AG04450 (cell line): ENCODE measurements at regions not wholly inside any gene's neighbourhood (a gene's known extent, or its start where the extent isn't known, plus 50 kb on each side); places are given as distances from the start of the nearest gene placed in this dataset.

Experiments
- CTCF ChIA-PET: fragments of 300-600, 350-600 bp; formaldehyde crosslinking; extraction: SDS; loops from one replicate; lab custom pipeline; 2022; ENCODE audit warnings: antibody characterized with exemption, inconsistent platforms; lab: Charles Lee
- POLR2A ChIA-PET: fragments of 350-600 bp; formaldehyde crosslinking; extraction: SDS; loops from one replicate; lab custom pipeline; 2021; ENCODE audit warnings: antibody characterized with exemption, inconsistent platforms; lab: Yijun Ruan, JAX
- DNase-seq: peaks from one replicate; pipeline ENCODE4 v3.0.0-alpha.2; 2011; ENCODE audit warnings: low read depth, low spot score
- H3K27ac ChIP-seq: one replicate; pipeline ENCODE4 v1.5.1; 2012; ENCODE audit warnings: low read depth, low read length, control low read depth
- H3K27me3 ChIP-seq: one replicate; pipeline ENCODE4 v1.6.0; 2012; ENCODE audit warnings: low read length; ENCODE audit not compliant: control insufficient read depth, insufficient read depth
- H3K4me3 ChIP-seq: 2 replicates; pipeline ENCODE4 v1.5.1; 2011; ENCODE audit warnings: mild to moderate bottlenecking, low read depth, low read length, control low read depth
- H3K9me3 ChIP-seq: 2 replicates; pipeline ENCODE4 v1.5.1; 2012; ENCODE audit warnings: low read length; ENCODE audit not compliant: control insufficient read depth, insufficient read depth
- TF ChIP-seq, protein P1 (sequence below): IDR thresholded peaks from 2 replicates; pipeline ENCODE4 v1.5.1; 2011; ENCODE audit warnings: low read depth, low read length, control low read depth, inconsistent platforms

DNA sequence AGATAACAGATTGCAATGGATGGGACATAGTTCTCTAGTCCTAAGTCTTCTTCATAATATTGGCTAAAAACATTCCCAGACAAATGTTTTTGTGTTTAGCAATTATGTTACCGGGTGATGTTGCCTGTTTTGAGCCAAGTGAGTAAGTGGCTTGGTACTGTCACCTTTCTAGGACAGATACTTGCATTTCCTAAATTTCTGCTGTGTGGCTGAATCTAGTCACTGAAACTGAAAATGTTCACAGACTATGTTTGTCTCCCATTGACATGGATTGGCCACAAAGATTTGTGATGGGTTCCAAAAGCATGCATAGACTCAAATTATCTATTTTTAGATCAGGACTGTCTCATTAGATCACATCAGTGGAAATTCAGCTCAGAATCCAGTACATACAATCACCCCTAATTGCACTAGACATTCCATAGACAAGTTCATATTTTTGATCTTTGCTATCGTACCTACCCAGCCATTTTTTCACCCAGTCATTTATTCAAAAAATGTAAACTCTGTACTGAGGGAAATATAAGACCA is 1222.1 kb upstream of the AUTS2 start:
- Histone ChIP-seq H3K27me3 (no peaks in the 10 kb centered on the region), H3K9me3 (peaks cover 17% of the 10 kb centered on the region), H3K4me3 (no peak overlapping the region), H3K27ac (no peak overlapping the region)
- TF ChIP-seq, protein P1, sequence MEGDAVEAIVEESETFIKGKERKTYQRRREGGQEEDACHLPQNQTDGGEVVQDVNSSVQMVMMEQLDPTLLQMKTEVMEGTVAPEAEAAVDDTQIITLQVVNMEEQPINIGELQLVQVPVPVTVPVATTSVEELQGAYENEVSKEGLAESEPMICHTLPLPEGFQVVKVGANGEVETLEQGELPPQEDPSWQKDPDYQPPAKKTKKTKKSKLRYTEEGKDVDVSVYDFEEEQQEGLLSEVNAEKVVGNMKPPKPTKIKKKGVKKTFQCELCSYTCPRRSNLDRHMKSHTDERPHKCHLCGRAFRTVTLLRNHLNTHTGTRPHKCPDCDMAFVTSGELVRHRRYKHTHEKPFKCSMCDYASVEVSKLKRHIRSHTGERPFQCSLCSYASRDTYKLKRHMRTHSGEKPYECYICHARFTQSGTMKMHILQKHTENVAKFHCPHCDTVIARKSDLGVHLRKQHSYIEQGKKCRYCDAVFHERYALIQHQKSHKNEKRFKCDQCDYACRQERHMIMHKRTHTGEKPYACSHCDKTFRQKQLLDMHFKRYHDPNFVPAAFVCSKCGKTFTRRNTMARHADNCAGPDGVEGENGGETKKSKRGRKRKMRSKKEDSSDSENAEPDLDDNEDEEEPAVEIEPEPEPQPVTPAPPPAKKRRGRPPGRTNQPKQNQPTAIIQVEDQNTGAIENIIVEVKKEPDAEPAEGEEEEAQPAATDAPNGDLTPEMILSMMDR: no peak
- no peak for DNase-seq
- ChIA-PET POLR2A (no interaction called here), CTCF (no interaction called here)

DNA sequence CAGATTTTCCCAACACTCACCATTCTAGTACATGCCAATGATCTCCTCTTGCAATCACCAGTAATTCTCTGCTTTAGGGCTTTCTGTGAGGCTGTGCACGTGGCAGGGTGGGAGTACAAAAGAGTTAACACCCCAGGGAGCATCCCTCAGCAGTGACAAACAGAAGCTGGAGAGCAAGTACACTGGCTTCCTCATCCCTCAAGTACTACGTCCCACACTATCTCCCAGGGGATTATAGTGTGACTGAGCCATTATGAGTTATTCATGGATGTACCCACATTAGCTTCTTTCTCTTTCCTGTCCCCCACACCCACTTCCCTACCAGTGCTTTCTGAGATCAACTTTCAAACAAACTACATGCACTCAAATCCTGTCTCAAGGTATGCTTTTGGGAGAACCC is 1216.5 kb upstream of the AUTS2 start:
- peaks cover 12% of the 10 kb centered on the region; the same call in 1 of the 2 replicates for H3K9me3 ChIP-seq
- H3K27me3 ChIP-seq: no peaks in the 10 kb centered on the region
- ChIA-PET POLR2A (no interaction called here), CTCF (no interaction called here)
- no peak for DNase-seq
- H3K27ac ChIP-seq: no peak overlapping the region
- no peak overlapping the region for H3K4me3 ChIP-seq
- TF ChIP-seq, protein P1: no peak

GRCh38 chr7:68384581-68384980 is 1213.7 kb upstream of the AUTS2 start:
- DNase-seq: no peak
- Histone ChIP-seq H3K27ac (no peak overlapping the region), H3K4me3 (no peak overlapping the region), H3K27me3 (no peaks in the 10 kb centered on the region), H3K9me3 (peaks cover 15% of the 10 kb centered on the region; the same call in 1 of the 2 replicates)
- POLR2A ChIA-PET: no interaction called here
- CTCF ChIA-PET: no interaction called here
- TF ChIP-seq, protein P1: no peak

DNA sequence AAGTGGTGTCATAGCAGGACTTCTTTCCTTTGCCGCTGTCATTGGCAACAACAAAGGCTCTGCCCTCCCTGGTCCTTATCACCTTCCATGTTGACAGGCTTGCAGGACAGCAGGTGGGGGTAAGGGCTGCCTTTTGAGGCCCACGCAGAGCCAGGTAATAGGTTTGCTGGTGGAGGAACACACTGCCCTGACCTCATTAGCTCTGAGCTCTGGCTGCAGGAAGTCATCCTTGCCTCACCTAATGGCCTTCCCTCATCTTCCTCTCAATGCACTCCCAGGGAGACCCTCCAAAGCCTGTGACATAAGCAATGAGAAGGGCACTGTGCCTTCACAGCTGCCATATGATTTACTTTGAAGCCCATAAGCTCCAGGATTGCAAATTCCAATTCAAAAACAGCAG is 1205.2 kb upstream of the AUTS2 start:
- H3K27me3 ChIP-seq: no peaks in the 10 kb centered on the region
- POLR2A ChIA-PET: no interaction called here
- no peak overlapping the region for H3K27ac ChIP-seq
- DNase-seq: no peak
- peaks cover 29% of the 10 kb centered on the region for H3K9me3 ChIP-seq
- TF ChIP-seq, protein P1: no peak
- no peak overlapping the region for H3K4me3 ChIP-seq
- CTCF ChIA-PET: no interaction called here

GRCh38 chr7:68394131-68394530 is 1204.1 kb upstream of the AUTS2 start:
- Histone ChIP-seq H3K9me3 (peaks cover 31% of the 10 kb centered on the region), H3K4me3 (no peak overlapping the region), H3K27me3 (no peaks in the 10 kb centered on the region), H3K27ac (no peak overlapping the region)
- CTCF ChIA-PET: no interaction called here
- POLR2A ChIA-PET: interaction anchor here (0.6 kb wide), 1 partner anchor 161 kb away, joined by 6 read pairs; no protein-coding TSS in a partner anchor
- no peak for DNase-seq
- TF ChIP-seq, protein P1: no peak
